ENCODE measurements at regions not wholly inside any gene's neighbourhood (a gene's known extent, or its start where the extent isn't known, plus 50 kb on each side); places are given as distances from the start of the nearest gene placed in this dataset.

DNA sequence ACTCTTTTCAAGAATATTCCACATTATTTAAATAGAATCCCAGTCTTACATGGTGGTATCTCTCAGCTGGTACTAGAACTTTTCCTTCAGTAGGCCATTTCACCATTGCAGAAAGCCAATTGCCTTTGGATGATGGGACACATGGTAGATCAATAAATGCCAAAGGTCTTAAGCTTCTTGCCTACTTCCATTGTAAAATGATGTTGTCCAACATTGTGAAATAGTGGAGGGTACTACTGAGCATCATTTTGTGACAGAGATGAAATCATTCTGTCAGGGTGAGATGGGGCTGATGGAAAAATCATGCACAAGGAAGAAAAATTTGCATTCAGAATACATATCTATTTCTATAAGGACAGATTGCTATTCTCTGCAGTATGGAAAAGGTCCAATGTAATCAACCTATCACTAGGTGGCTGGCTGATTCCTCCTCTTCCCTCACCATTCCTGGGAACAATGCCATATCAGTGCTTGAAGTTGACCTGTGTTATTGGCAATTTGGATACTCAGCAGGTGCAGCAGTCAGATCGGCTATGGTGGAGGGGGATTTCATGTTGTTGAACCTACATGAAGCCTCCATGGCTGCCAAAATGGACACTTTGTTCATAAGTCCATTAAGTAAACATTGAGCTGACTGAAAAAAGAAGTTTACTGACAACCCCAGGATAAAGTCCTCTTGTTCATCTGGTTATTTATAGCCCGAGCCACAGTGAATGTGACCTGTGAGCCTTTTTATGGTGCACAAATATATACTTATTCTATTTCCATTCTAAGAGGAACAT, 596.9 kb upstream of the ARPP21 start:
- Histone ChIP-seq H3K4me1 (no peaks in the 10 kb centered on the region), H3K27ac (no peak overlapping the region), H3K4me3 (no peak overlapping the region), H3K27me3 (ENCODE audit: insufficient read depth in 3 of 3, low read length in 2 of 3) (no peaks in the 10 kb centered on the region), H3K36me3 (ENCODE audit: insufficient read depth in 1 of 2, low read depth in 1 of 2) (no peaks in the 10 kb centered on the region), H3K9me3 (no peaks in the 10 kb centered on the region)
- TF ChIP-seq, protein P1, sequence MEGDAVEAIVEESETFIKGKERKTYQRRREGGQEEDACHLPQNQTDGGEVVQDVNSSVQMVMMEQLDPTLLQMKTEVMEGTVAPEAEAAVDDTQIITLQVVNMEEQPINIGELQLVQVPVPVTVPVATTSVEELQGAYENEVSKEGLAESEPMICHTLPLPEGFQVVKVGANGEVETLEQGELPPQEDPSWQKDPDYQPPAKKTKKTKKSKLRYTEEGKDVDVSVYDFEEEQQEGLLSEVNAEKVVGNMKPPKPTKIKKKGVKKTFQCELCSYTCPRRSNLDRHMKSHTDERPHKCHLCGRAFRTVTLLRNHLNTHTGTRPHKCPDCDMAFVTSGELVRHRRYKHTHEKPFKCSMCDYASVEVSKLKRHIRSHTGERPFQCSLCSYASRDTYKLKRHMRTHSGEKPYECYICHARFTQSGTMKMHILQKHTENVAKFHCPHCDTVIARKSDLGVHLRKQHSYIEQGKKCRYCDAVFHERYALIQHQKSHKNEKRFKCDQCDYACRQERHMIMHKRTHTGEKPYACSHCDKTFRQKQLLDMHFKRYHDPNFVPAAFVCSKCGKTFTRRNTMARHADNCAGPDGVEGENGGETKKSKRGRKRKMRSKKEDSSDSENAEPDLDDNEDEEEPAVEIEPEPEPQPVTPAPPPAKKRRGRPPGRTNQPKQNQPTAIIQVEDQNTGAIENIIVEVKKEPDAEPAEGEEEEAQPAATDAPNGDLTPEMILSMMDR (IDR thresholded peaks at IDR 0.05), result no peak
- DNase-seq (no peak), ATAC-seq (no peak)
- intact Hi-C loops (cut with DNase I), result no loop called here
- WGBS, 3 donors, result 42 to 65% (median 61%) methylated on average over 2 of the region's 2 CpGs

- TF ChIP-seq, protein P1 (IDR thresholded peaks at IDR 0.05), result no peak
- H3K27me3 ChIP-seq (ENCODE audit: insufficient read depth in 3 of 3, low read length in 2 of 3), result no peaks in the 10 kb centered on the region
- H3K4me3 ChIP-seq, result no peak overlapping the region
- DNase-seq, result no peak
- WGBS, 3 donors, result 95 to 97% (median 96%) methylated on average over 2 of the region's 2 CpGs
- no peak overlapping the region for H3K27ac ChIP-seq
- H3K9me3 ChIP-seq, result no peaks in the 10 kb centered on the region
- no peak for ATAC-seq
- H3K4me1 ChIP-seq, result no peaks in the 10 kb centered on the region
- no peaks in the 10 kb centered on the region for H3K36me3 ChIP-seq (ENCODE audit: insufficient read depth in 1 of 2, low read depth in 1 of 2)
- intact Hi-C loops (cut with DNase I), result no loop called here
Observed at GRCh38 chr3:35043040-35043439, 596.3 kb upstream of the ARPP21 start.

- no peak for DNase-seq
- Histone ChIP-seq H3K27ac (no peak overlapping the region), H3K4me1 (no peaks in the 10 kb centered on the region), H3K4me3 (no peak overlapping the region), H3K36me3 (ENCODE audit: insufficient read depth in 1 of 2, low read depth in 1 of 2) (no peaks in the 10 kb centered on the region), H3K27me3 (ENCODE audit: insufficient read depth in 3 of 3, low read length in 2 of 3) (no peaks in the 10 kb centered on the region), H3K9me3 (no peaks in the 10 kb centered on the region)
- no peak for ATAC-seq
- TF ChIP-seq, protein P1 (IDR thresholded peaks at IDR 0.05), result no peak
- intact Hi-C loops (cut with DNase I), result no loop called here
- WGBS, 3 donors, result 71 to 88% (median 73%) methylated on average over 1 of the region's 1 CpG
Observed at GRCh38 chr3:35044190-35044589, 595.1 kb upstream of the ARPP21 start.

DNA sequence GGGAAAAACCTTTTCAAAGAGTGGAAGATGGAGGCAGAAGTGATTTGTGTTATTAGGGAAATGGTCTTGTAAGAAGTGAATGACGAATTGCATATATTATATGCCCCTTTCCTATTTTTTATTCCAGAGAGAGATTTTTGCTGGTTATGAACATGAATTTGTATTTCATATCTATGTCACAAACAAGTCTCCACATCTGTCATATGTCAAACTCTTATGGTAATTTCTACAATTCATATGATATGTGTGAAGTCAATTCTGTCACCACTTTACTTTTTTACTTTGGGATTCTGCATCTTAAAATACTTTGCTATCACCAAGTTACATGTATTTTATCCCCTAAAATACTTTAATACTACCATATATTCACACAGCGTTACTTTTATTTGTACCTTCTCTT, 594.2 kb upstream of the ARPP21 start:
- ATAC-seq (no peak), DNase-seq (no peak)
- H3K27me3 ChIP-seq (ENCODE audit: insufficient read depth in 3 of 3, low read length in 2 of 3), result no peaks in the 10 kb centered on the region
- no peaks in the 10 kb centered on the region for H3K36me3 ChIP-seq (ENCODE audit: insufficient read depth in 1 of 2, low read depth in 1 of 2)
- no peaks in the 10 kb centered on the region for H3K4me1 ChIP-seq
- H3K4me3 ChIP-seq, result no peak overlapping the region
- intact Hi-C loops (cut with DNase I), result no loop called here
- H3K9me3 ChIP-seq, result no peaks in the 10 kb centered on the region
- TF ChIP-seq, protein P1 (IDR thresholded peaks at IDR 0.05), result no peak
- 94 to 98% (median 96%) methylated on average over 2 of the region's 2 CpGs for WGBS, 3 donors
- H3K27ac ChIP-seq, result no peak overlapping the region

DNA sequence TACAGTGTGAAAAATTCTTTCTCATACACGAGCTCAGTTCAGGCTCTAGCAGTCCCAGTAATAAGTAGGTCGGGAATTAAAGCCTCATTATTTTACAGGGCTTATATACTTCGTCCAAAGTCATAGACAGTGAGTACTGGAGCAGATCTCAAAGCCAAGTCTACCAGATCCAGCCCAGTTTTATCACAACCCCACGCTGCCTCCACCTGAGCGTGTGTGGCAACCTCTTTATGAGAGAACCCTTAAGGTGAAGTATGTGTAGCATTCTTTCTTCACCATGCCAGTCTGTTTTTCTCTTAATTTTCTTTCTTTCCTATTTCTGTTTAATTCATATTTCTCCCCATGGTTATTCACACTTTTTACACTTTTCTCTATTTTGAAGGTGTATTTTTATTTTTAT, 574.6 kb upstream of the ARPP21 start:
- no peak for ATAC-seq
- Histone ChIP-seq H3K36me3 (ENCODE audit: insufficient read depth in 1 of 2, low read depth in 1 of 2) (no peaks in the 10 kb centered on the region), H3K27me3 (ENCODE audit: insufficient read depth in 3 of 3, low read length in 2 of 3) (no peaks in the 10 kb centered on the region), H3K9me3 (no peaks in the 10 kb centered on the region), H3K27ac (no peak overlapping the region), H3K4me3 (no peak overlapping the region), H3K4me1 (peaks cover 14% of the 10 kb centered on the region)
- DNase-seq, result no peak
- TF ChIP-seq, protein P1 (IDR thresholded peaks at IDR 0.05), result no peak
- WGBS, 3 donors, result 49 to 69% (median 53%) methylated on average over 5 of the region's 5 CpGs
- intact Hi-C loops (cut with DNase I), result no loop called here
